ENCODE measurements at regions not wholly inside any gene's neighbourhood (a gene's known extent, or its start where the extent isn't known, plus 50 kb on each side); places are given as distances from the start of the nearest gene placed in this dataset.

DNA sequence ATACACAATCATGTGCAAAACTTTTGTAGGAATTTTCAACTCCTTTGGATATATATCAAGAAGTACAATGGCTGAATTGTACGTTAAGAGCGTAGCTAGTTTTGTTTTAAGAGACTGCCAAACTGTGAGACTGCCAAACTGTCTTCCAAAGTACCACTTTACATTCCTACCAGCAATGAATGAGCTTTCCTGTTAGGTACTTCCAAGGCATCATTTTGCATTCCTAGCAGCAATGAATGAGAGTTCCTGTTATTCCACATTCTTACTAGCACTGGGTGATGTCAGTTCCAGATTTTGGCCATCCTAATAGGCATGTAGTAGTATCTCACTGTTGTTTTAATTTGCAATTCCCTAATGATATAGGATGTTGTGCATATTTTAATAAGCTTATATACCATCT is 219.3 kb downstream of the KCNN2 start:
- 44 to 68% methylated on average over 2 of the region's 2 CpGs for WGBS, 2 donors (ENCODE audit: low coverage in 1 of 2)
- no peaks in the 10 kb centered on the region for H3K27me3 ChIP-seq
- ATAC-seq: no peak
- peaks cover 0 to 12% (median 0%) of the 10 kb centered on the region in 3 donors for H3K9me3 ChIP-seq
- no peak overlapping the region for H3K27ac ChIP-seq
- no peaks in the 10 kb centered on the region for H3K36me3 ChIP-seq
- TF ChIP-seq, protein P1, sequence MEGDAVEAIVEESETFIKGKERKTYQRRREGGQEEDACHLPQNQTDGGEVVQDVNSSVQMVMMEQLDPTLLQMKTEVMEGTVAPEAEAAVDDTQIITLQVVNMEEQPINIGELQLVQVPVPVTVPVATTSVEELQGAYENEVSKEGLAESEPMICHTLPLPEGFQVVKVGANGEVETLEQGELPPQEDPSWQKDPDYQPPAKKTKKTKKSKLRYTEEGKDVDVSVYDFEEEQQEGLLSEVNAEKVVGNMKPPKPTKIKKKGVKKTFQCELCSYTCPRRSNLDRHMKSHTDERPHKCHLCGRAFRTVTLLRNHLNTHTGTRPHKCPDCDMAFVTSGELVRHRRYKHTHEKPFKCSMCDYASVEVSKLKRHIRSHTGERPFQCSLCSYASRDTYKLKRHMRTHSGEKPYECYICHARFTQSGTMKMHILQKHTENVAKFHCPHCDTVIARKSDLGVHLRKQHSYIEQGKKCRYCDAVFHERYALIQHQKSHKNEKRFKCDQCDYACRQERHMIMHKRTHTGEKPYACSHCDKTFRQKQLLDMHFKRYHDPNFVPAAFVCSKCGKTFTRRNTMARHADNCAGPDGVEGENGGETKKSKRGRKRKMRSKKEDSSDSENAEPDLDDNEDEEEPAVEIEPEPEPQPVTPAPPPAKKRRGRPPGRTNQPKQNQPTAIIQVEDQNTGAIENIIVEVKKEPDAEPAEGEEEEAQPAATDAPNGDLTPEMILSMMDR (IDR thresholded peaks at IDR 0.05): no peak
- TF ChIP-seq POLR2A (IDR thresholded peaks at IDR 0.05) (no peak), POLR2AphosphoS5 (IDR thresholded peaks at IDR 0.05) (no peak), EP300 (IDR thresholded peaks at IDR 0.05) (no peak)
- no peak overlapping the region for H3K4me3 ChIP-seq
- H3K4me1 ChIP-seq: no peaks in the 10 kb centered on the region

DNA sequence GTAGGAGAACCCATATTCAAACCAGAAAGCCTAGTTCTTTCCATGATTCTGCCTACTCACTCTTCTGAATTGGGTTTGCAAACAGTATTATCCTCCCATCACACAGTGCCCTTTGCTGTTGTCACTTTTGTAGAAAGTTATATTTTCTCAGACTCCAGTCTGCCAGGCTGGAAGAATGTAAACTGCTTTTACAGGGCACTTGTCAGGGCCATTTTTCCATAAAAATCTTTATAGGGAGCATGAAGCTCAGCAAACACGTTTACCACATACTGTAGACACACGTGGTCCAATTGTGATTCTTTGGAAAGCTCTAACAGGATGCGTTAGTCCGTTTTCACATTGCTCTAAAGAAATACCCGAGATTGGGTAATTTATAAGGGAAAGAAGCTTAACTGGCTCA is 204.0 kb downstream of the KCNN2 start:
- no peak overlapping the region for H3K27ac ChIP-seq
- WGBS, 2 donors (ENCODE audit: low coverage in 1 of 2): 74 to 79% methylated on average over 5 of the region's 5 CpGs
- H3K4me1 ChIP-seq: no peaks in the 10 kb centered on the region
- H3K4me3 ChIP-seq: no peak overlapping the region
- no peaks in the 10 kb centered on the region for H3K27me3 ChIP-seq
- TF ChIP-seq, protein P1 (IDR thresholded peaks at IDR 0.05): no peak
- no peak for TF ChIP-seq POLR2AphosphoS5 (IDR thresholded peaks at IDR 0.05)
- no peak for TF ChIP-seq EP300 (IDR thresholded peaks at IDR 0.05)
- TF ChIP-seq POLR2A (IDR thresholded peaks at IDR 0.05): no peak
- H3K9me3 ChIP-seq: peaks cover 0 to 12% (median 0%) of the 10 kb centered on the region in 3 donors
- no peaks in the 10 kb centered on the region for H3K36me3 ChIP-seq
- ATAC-seq: no peak

DNA sequence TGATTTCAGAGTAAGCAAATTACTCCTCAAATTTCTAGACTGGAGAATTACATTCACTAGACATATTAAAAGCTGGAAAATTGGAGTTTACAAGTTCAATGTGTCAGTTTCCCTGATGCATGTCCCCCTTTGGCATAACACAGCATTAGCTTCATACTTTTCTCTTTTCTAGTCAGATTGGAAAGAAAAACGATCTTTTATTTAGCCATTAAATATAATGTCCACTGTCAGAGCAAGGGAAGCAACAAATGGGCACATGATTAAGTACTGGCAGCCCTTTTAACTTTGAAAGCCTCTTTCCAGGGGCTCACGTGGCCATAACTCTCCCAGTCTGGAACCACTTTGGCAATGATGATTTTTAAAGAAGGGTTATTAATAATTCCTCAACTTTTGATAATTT is 203.3 kb downstream of the KCNN2 start:
- Histone ChIP-seq H3K36me3 (no peaks in the 10 kb centered on the region), H3K9me3 (peaks cover 0 to 12% (median 0%) of the 10 kb centered on the region in 3 donors), H3K27ac (no peak overlapping the region), H3K27me3 (no peaks in the 10 kb centered on the region), H3K4me1 (no peaks in the 10 kb centered on the region), H3K4me3 (no peak overlapping the region)
- ATAC-seq: no peak
- 11 to 29% methylated on average over 2 of the region's 2 CpGs for WGBS, 2 donors (ENCODE audit: low coverage in 1 of 2)
- TF ChIP-seq EP300 (IDR thresholded peaks at IDR 0.05) (no peak), POLR2AphosphoS5 (IDR thresholded peaks at IDR 0.05) (no peak), POLR2A (IDR thresholded peaks at IDR 0.05) (no peak)
- TF ChIP-seq, protein P1 (IDR thresholded peaks at IDR 0.05): no peak

DNA sequence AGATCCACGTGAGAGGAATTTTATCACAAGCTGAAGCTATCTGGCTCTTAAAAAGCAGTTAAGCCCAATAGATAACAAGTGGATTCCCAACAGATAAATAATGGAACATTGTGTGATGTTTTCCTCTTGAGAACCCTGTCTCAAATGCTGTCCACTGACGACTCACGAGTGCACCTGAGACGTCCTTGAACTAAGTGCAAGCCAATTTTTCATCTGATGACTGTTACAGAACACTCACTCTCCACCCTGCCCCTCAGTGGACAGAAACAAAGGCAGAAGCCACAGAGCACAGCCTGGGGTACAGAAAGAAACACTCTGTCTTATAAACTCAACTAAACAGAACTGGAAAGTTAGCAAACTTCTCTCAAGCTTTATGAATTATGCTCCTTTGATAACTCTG is 199.5 kb downstream of the KCNN2 start:
- no peaks in the 10 kb centered on the region for H3K9me3 ChIP-seq
- H3K27me3 ChIP-seq: no peaks in the 10 kb centered on the region
- no peaks in the 10 kb centered on the region for H3K4me1 ChIP-seq
- WGBS, 2 donors (ENCODE audit: low coverage in 1 of 2): 25 to 48% methylated on average over 2 to 4 of the region's 4 CpGs
- TF ChIP-seq, protein P1 (IDR thresholded peaks at IDR 0.05): no peak
- no peak for TF ChIP-seq EP300 (IDR thresholded peaks at IDR 0.05)
- TF ChIP-seq POLR2A (IDR thresholded peaks at IDR 0.05): no peak
- no peak for TF ChIP-seq POLR2AphosphoS5 (IDR thresholded peaks at IDR 0.05)
- no peak overlapping the region for H3K4me3 ChIP-seq
- H3K27ac ChIP-seq: no peak overlapping the region
- no peak for ATAC-seq
- no peaks in the 10 kb centered on the region for H3K36me3 ChIP-seq
